Astrocyte (in vitro differentiated cells and primary cell): ENCODE measurements at regions not wholly inside any gene's neighbourhood (a gene's known extent, or its start where the extent isn't known, plus 50 kb on each side); places are given as distances from the start of the nearest gene placed in this dataset.

Experiments
- DNase-seq: peaks from one replicate; pipeline ENCODE4 v3.0.0-alpha.2; 2010; ENCODE audit warnings: low read depth
- FAIRE-seq: peaks from 2 replicates; lab custom pipeline; 2011; peaks lifted over from hg19 to GRCh38; lab: Jason Lieb, UNC
- H2AFZ ChIP-seq: 2 replicates; pipeline ENCODE4 v1.6.0; 2012; ENCODE audit warnings: low read depth, low read length, inconsistent platforms
- H3K27ac ChIP-seq: 2 replicates; pipeline ENCODE4 v1.5.1; 2011; ENCODE audit warnings: low read depth, low read length, inconsistent platforms
- H3K27me3 ChIP-seq: 2 replicates; pipeline ENCODE4 v1.6.0; 2011; ENCODE audit warnings: low read length, inconsistent platforms; ENCODE audit not compliant: insufficient read depth
- H3K36me3 ChIP-seq: 2 replicates; pipeline ENCODE4 v1.5.1; 2011; ENCODE audit warnings: low read length, inconsistent platforms; ENCODE audit not compliant: insufficient read depth
- H3K4me1 ChIP-seq: 2 replicates; pipeline ENCODE4 v1.5.1; 2011; ENCODE audit warnings: low read length, inconsistent platforms; ENCODE audit not compliant: insufficient read depth
- H3K4me2 ChIP-seq: 2 replicates; pipeline ENCODE4 v1.6.0; 2012; ENCODE audit warnings: low read length, inconsistent platforms
- H3K4me3 ChIP-seq: 2 replicates; pipeline ENCODE4 v1.5.1; 2011; ENCODE audit warnings: low read depth, mild to moderate bottlenecking, low read length, inconsistent platforms; ENCODE audit not compliant: insufficient read depth
- H3K79me2 ChIP-seq: 2 replicates; pipeline ENCODE4 v1.6.0; 2012; ENCODE audit warnings: mild to moderate bottlenecking, low read length, inconsistent platforms; ENCODE audit not compliant: insufficient read depth
- H3K9ac ChIP-seq: 2 replicates; pipeline ENCODE4 v1.6.0; 2012; ENCODE audit warnings: mild to moderate bottlenecking, low read length, inconsistent platforms
- H3K9me3 ChIP-seq: 2 replicates; pipeline ENCODE4 v1.5.1; 2012; ENCODE audit warnings: low read depth, mild to moderate bottlenecking, low read length, inconsistent platforms; ENCODE audit not compliant: insufficient read depth
- H4K20me1 ChIP-seq: 2 replicates; pipeline ENCODE4 v1.6.0; 2012; ENCODE audit warnings: low read length, inconsistent platforms; ENCODE audit not compliant: insufficient read depth
- H3K27ac Mint-ChIP-seq: one replicate; pipeline ENCODE4 v1.8.0; 2021; ENCODE audit warnings: mild to moderate bottlenecking, mixed read lengths; ENCODE audit not compliant: unreplicated experiment
- H3K27me3 Mint-ChIP-seq: one replicate; pipeline ENCODE4 v1.8.0; 2021; ENCODE audit warnings: low read depth, mixed read lengths; ENCODE audit not compliant: unreplicated experiment
- H3K36me3 Mint-ChIP-seq: one replicate; pipeline ENCODE4 v1.8.0; 2021; ENCODE audit warnings: low read depth, mixed read lengths; ENCODE audit not compliant: unreplicated experiment
- H3K4me1 Mint-ChIP-seq: one replicate; pipeline ENCODE4 v1.8.0; 2021; ENCODE audit warnings: low read depth, mixed read lengths; ENCODE audit not compliant: unreplicated experiment
- H3K4me3 Mint-ChIP-seq: one replicate; pipeline ENCODE4 v1.8.0; 2021; ENCODE audit warnings: mild to moderate bottlenecking, moderate library complexity, mixed read lengths; ENCODE audit not compliant: unreplicated experiment
- H3K9me3 Mint-ChIP-seq: one replicate; pipeline ENCODE4 v1.8.0; 2021; ENCODE audit warnings: mild to moderate bottlenecking, mixed read lengths; ENCODE audit not compliant: unreplicated experiment
- EZH2 ChIP-seq: IDR thresholded peaks from 2 replicates; pipeline ENCODE4 v1.6.1; 2012; ENCODE audit warnings: mild to moderate bottlenecking, low read length, inconsistent platforms; ENCODE audit not compliant: insufficient read depth
- TF ChIP-seq, protein P1 (sequence below): IDR thresholded peaks from 2 replicates; pipeline ENCODE4 v1.5.1; 2011; ENCODE audit warnings: low read depth, mild to moderate bottlenecking, inconsistent platforms, low read length, moderate library complexity; ENCODE audit not compliant: insufficient read depth

DNA sequence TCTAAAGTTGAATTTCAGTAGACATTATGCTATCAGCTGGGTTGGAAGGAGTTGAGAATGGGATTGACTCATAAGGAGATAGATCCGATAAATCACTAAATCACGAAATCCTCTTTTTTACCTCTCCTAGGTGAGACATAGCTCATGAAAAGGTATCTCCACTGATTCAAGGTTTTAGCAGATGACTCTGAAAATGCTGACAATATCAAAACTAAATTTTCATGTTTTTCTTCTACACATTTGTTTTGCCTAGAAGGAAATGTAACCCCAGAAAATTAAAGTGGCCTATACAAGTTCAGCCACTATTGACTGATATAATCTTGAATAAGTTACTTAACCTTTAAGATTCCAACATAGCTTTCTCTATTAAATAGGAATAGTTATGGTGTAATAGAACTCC lies 82.2 kb upstream of the VWDE start:
- H4K20me1 ChIP-seq, result no peaks in the 10 kb centered on the region
- no peaks in the 10 kb centered on the region for H3K9me3 ChIP-seq
- H3K36me3 ChIP-seq, result no peaks in the 10 kb centered on the region
- peaks cover 2% of the 10 kb centered on the region for H3K27me3 Mint-ChIP-seq
- H3K4me1 ChIP-seq, result no peaks in the 10 kb centered on the region
- H3K27ac ChIP-seq, result no peak overlapping the region
- H2AFZ ChIP-seq, result no peak overlapping the region
- DNase-seq (no peak), FAIRE-seq (no peak)
- H3K79me2 ChIP-seq, result no peaks in the 10 kb centered on the region
- no peaks in the 10 kb centered on the region for H3K27me3 ChIP-seq
- no peaks in the 10 kb centered on the region for H3K4me1 Mint-ChIP-seq
- H3K4me3 ChIP-seq, result no peak overlapping the region
- no peak overlapping the region for H3K4me2 ChIP-seq
- H3K9me3 Mint-ChIP-seq, result no peaks in the 10 kb centered on the region
- H3K27ac Mint-ChIP-seq, result no peak overlapping the region
- H3K9ac ChIP-seq, result no peak overlapping the region
- TF ChIP-seq EZH2, result no peak
- no peak overlapping the region for H3K4me3 Mint-ChIP-seq
- no peaks in the 10 kb centered on the region for H3K36me3 Mint-ChIP-seq

DNA sequence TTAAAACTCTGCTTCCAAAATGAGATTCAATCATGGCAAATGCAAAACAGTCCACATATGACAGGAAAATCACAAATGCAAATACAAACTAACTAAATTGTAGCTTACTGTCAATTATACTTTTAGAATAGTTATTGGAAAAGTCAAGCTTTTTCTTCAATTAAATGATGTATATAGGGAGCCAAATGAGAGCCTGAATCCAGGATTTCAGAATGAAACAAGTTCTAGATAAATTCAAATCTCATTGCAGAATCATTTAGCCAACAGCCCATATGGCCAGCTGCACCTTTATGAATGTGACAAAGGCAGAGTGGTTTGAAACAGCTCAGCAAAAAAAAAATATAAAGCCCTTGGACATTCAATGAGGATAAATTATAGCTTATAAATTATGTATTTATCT lies 82.2 kb upstream of the SCIN start:
- no peak overlapping the region for H3K4me2 ChIP-seq
- no peak overlapping the region for H3K9ac ChIP-seq
- no peaks in the 10 kb centered on the region for H3K9me3 ChIP-seq
- no peaks in the 10 kb centered on the region for H3K27me3 ChIP-seq
- no peak overlapping the region for H3K4me3 ChIP-seq
- no peaks in the 10 kb centered on the region for H3K36me3 Mint-ChIP-seq
- no peaks in the 10 kb centered on the region for H3K79me2 ChIP-seq
- no peaks in the 10 kb centered on the region for H3K36me3 ChIP-seq
- H4K20me1 ChIP-seq, result no peaks in the 10 kb centered on the region
- no peaks in the 10 kb centered on the region for H3K27me3 Mint-ChIP-seq
- H2AFZ ChIP-seq, result no peak overlapping the region
- H3K4me3 Mint-ChIP-seq, result no peak overlapping the region
- H3K9me3 Mint-ChIP-seq, result no peaks in the 10 kb centered on the region
- no peak overlapping the region for H3K27ac ChIP-seq
- DNase-seq (no peak), FAIRE-seq (no peak)
- no peak overlapping the region for H3K27ac Mint-ChIP-seq
- peaks cover 4% of the 10 kb centered on the region for H3K4me1 Mint-ChIP-seq
- no peaks in the 10 kb centered on the region for H3K4me1 ChIP-seq
- no peak for TF ChIP-seq EZH2
- TF ChIP-seq, protein P1, sequence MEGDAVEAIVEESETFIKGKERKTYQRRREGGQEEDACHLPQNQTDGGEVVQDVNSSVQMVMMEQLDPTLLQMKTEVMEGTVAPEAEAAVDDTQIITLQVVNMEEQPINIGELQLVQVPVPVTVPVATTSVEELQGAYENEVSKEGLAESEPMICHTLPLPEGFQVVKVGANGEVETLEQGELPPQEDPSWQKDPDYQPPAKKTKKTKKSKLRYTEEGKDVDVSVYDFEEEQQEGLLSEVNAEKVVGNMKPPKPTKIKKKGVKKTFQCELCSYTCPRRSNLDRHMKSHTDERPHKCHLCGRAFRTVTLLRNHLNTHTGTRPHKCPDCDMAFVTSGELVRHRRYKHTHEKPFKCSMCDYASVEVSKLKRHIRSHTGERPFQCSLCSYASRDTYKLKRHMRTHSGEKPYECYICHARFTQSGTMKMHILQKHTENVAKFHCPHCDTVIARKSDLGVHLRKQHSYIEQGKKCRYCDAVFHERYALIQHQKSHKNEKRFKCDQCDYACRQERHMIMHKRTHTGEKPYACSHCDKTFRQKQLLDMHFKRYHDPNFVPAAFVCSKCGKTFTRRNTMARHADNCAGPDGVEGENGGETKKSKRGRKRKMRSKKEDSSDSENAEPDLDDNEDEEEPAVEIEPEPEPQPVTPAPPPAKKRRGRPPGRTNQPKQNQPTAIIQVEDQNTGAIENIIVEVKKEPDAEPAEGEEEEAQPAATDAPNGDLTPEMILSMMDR, result no peak

DNA sequence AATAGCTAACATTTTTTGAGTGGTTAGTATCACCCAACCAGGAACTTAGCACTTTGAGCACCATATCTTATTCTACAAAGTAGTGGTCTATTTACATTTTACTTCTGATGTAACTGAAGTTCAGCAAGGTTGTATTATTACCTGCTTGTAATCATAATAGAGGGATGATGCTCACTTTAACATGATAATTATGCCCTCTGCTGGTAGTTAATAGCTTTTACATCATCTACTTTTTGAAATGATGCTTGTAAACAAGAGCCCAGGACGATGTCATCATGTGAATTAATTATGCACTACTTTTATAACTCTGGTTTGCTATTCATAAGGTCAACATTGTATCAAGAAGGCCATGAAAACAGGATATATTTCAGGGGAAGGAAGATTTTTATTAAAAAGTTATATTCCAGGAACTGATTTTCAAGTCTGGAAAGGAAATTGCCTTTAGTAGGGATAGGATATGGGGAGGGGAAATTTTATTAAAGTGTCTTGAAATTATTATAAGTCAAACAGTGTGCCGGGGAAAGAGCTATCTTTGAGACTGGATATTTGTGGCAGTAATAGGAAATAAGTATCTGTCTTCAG lies 80.3 kb upstream of the SCIN start:
- Histone ChIP-seq H3K4me2 (no peak overlapping the region), H3K9ac (no peak overlapping the region), H3K36me3 (no peaks in the 10 kb centered on the region), H3K79me2 (no peaks in the 10 kb centered on the region), H3K27me3 (no peaks in the 10 kb centered on the region), H3K4me1 (no peaks in the 10 kb centered on the region), H2AFZ (no peak overlapping the region), H3K9me3 (no peaks in the 10 kb centered on the region), H3K4me3 (no peak overlapping the region), H4K20me1 (no peaks in the 10 kb centered on the region), H3K27ac (no peak overlapping the region)
- H3K4me3 Mint-ChIP-seq, result no peak overlapping the region
- FAIRE-seq (peak; percentile 78), DNase-seq (peak; percentile 23)
- peaks cover 10% of the 10 kb centered on the region for H3K4me1 Mint-ChIP-seq
- no peaks in the 10 kb centered on the region for H3K27me3 Mint-ChIP-seq
- no peaks in the 10 kb centered on the region for H3K9me3 Mint-ChIP-seq
- H3K36me3 Mint-ChIP-seq, result no peaks in the 10 kb centered on the region
- TF ChIP-seq, protein P1, result peak; percentile 50
- no peak for TF ChIP-seq EZH2
- H3K27ac Mint-ChIP-seq, result no peak overlapping the region
